HUES6 (cell line): ENCODE measurements at regions not wholly inside any gene's neighbourhood (a gene's known extent, or its start where the extent isn't known, plus 50 kb on each side); places are given as distances from the start of the nearest gene placed in this dataset.

Experiments used
- H3K27ac ChIP-seq: 2 replicates; pipeline ENCODE4 v1.7.0; 2013; ENCODE audit warnings: low read depth, mild to moderate bottlenecking, low read length, inconsistent platforms
- H3K27me3 ChIP-seq: 2 replicates; pipeline ENCODE4 v1.6.1; 2013; ENCODE audit warnings: low read length; ENCODE audit not compliant: control insufficient read depth, insufficient read depth
- H3K36me3 ChIP-seq: 2 replicates; pipeline ENCODE4 v1.6.1; 2013; ENCODE audit warnings: low read length; ENCODE audit not compliant: control insufficient read depth, insufficient read depth
- H3K4me1 ChIP-seq: 2 replicates; pipeline ENCODE4 v1.6.1; 2013; ENCODE audit warnings: low read length; ENCODE audit not compliant: control insufficient read depth, insufficient read depth
- H3K4me3 ChIP-seq: 2 replicates; pipeline ENCODE4 v1.5.1; 2013; ENCODE audit warnings: low read depth, low read length
- H3K9ac ChIP-seq: one replicate; pipeline ENCODE4 v1.6.1; 2013; ENCODE audit warnings: mild to moderate bottlenecking, low read length
- H3K9me3 ChIP-seq: 2 replicates; pipeline ENCODE4 v1.6.1; 2013; ENCODE audit warnings: low read depth, low read length; ENCODE audit not compliant: control insufficient read depth, insufficient read depth

DNA sequence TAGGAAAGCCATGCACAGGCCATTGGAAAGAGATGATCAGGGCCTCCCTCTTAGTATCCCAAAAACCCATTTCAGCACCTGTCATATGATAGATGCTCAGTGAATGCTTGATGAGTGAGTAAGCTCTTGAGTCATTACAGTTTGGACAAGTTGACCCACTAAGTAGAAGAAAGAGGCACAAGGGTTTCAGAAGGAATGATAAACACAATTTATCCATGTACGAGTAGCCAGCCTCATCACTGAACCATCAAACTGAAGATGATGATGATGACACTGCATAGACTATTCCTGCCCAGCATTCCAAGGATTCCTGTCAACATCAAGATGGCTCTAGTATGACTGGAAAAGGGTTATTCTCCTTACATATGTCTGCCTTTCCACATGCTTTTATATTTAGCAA lies 596.0 kb downstream of the BCL11A start:
- H3K4me3 ChIP-seq = no peak overlapping the region
- H3K36me3 ChIP-seq = no peaks in the 10 kb centered on the region
- H3K9me3 ChIP-seq = no peaks in the 10 kb centered on the region
- peaks cover 12% of the 10 kb centered on the region; the same call in 1 of the 2 replicates for H3K4me1 ChIP-seq
- no peak overlapping the region for H3K9ac ChIP-seq
- no peaks in the 10 kb centered on the region for H3K27me3 ChIP-seq
- no peak overlapping the region for H3K27ac ChIP-seq

DNA sequence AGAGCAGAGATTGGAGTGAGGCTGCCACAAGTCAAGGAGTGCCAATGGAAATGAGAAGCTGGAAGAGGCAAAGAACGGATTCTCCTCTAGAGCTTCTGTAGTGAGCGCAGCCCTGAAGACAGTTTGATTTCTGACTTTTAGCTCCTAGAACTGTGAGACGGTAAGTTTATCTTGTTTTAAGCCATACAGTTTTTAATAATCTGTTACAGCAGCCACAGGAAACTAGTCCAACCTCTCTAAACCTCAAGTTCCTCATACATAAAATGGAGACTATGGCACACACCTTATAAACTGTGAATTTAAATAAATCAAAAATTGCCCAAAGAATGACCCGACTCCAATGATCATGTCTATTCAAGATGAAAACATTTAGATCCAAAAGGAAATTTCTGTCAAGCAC lies 596.5 kb downstream of the BCL11A start:
- no peaks in the 10 kb centered on the region for H3K36me3 ChIP-seq
- H3K9me3 ChIP-seq = no peaks in the 10 kb centered on the region
- no peaks in the 10 kb centered on the region for H3K27me3 ChIP-seq
- H3K9ac ChIP-seq = no peak overlapping the region
- no peak overlapping the region for H3K27ac ChIP-seq
- H3K4me3 ChIP-seq = no peak overlapping the region
- peaks cover 12% of the 10 kb centered on the region; the same call in 1 of the 2 replicates for H3K4me1 ChIP-seq

DNA sequence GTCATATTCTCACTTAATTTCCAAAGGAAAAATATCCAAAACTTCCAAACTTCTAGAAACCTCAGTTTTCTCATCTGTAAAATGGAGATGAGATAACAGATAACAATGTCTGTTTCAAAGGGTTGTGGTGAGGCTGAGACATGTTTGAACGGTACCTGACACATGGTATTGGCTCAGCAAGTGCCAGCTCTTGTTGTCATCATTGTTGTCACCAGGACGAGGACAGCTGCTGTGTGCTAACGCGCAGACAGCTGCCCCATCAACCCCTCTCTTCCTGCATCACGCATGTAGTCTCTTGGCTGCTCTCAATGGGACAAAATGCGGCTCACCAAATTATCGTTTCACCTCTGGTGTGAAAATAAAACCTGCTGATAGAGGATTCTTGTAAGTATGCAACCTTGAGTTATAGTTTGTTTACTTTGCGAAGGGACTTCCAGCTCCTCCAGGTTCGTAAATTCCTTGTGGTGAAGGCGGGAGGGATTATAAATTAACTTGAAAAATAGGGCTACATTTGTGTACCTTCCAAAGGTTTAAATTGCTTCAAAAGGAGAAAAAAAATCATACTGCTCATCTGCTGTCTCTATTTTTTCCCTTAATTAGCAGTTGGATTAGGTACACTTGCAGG lies 605.4 kb downstream of the BCL11A start:
- no peaks in the 10 kb centered on the region for H3K4me1 ChIP-seq
- no peak overlapping the region for H3K27ac ChIP-seq
- H3K36me3 ChIP-seq = no peaks in the 10 kb centered on the region
- no peak overlapping the region for H3K9ac ChIP-seq
- H3K4me3 ChIP-seq = no peak overlapping the region
- no peaks in the 10 kb centered on the region for H3K9me3 ChIP-seq
- no peaks in the 10 kb centered on the region for H3K27me3 ChIP-seq

DNA sequence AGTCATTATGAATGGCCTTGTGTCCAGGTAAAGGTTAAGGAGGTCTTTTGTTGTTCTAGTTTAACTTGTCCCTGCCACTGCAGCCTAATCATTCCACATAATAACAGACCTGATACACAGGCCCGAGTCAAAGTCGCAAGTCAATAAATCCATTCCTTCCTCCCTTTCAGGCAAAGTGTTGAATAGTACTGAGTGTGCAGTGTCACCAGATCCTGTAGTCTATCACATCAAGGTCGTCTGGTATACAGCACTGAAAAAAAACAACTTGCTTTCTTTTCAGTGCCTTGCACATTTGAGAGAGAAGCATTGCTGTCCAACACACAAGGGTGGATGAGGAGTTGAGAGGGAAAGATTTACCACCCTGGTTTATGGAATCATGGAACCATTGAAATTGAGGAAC lies 606.2 kb downstream of the BCL11A start:
- no peaks in the 10 kb centered on the region for H3K4me1 ChIP-seq

DNA sequence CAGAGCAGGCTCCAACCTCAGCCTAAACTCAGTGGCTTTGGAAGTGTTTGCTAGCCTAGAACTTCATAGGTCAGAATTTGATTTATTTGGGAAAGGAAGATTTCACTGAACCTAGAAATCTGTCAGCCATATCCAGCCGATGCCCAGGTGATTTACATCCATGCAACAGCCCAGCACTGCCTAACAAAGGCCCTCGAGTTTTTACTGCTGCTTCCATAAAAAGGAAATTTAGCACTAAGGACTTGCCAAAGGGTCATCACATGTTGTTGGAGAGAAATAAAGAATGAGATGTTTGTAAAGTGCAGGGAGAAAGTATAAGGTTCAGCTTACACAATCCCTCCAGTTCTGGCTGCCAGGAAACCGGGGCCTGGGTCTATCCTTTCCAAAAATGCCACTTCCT lies 614.2 kb downstream of the BCL11A start:
- Histone ChIP-seq H3K36me3 (no peaks in the 10 kb centered on the region), H3K9ac (no peak overlapping the region), H3K4me1 (no peaks in the 10 kb centered on the region), H3K27ac (no peak overlapping the region), H3K27me3 (no peaks in the 10 kb centered on the region), H3K9me3 (no peaks in the 10 kb centered on the region), H3K4me3 (no peak overlapping the region)

More for the DNA sequence above, 606.2 kb downstream of the BCL11A start:
- no peaks in the 10 kb centered on the region for H3K27me3 ChIP-seq
- no peak overlapping the region for H3K4me3 ChIP-seq
- no peak overlapping the region for H3K9ac ChIP-seq
- no peak overlapping the region for H3K27ac ChIP-seq
- no peaks in the 10 kb centered on the region for H3K9me3 ChIP-seq
- no peaks in the 10 kb centered on the region for H3K36me3 ChIP-seq

DNA sequence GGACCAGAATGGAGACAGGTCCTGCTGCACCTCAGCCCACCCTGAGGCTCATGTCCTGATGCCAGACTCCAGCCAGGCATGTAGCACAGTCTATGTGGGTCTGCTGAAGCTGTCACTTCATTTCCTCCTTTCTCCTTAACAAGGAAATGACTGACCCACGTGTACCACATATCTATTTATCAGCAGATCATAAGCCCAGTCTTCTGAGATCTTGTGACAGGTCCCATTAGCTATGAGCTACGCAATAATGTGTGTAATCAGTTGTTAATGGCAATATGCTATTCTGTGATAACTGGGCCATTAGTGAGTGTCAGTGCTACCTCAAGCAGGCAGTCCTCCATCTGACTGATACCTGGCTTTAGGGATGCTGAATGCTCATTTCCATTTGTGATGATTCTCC lies 615.3 kb downstream of the BCL11A start:
- Histone ChIP-seq H3K9ac (no peak overlapping the region), H3K4me3 (no peak overlapping the region), H3K9me3 (no peaks in the 10 kb centered on the region), H3K4me1 (no peaks in the 10 kb centered on the region), H3K27me3 (no peaks in the 10 kb centered on the region), H3K27ac (no peak overlapping the region), H3K36me3 (no peaks in the 10 kb centered on the region)

DNA sequence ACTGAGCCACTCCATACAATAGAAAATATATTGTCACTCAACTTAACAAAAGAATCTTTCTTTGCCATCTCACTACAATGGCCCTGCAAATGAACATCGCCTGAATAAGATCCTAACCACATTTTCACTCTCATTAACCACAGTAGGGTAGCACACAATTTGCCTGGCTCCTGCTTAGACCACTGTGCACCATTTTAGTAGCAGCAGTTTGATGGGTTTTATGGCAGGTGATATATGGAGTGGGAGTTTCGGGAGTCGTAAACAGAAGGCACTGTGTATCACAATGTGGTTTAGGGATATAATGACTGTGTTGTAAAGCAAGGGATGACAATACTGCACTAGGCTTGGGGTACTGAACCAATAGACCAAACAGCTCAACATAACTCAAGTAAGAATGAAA lies 617.4 kb downstream of the BCL11A start:
- Histone ChIP-seq H3K27me3 (no peaks in the 10 kb centered on the region), H3K9me3 (no peaks in the 10 kb centered on the region), H3K4me1 (no peaks in the 10 kb centered on the region), H3K9ac (no peak overlapping the region), H3K27ac (no peak overlapping the region), H3K36me3 (no peaks in the 10 kb centered on the region), H3K4me3 (no peak overlapping the region)

DNA sequence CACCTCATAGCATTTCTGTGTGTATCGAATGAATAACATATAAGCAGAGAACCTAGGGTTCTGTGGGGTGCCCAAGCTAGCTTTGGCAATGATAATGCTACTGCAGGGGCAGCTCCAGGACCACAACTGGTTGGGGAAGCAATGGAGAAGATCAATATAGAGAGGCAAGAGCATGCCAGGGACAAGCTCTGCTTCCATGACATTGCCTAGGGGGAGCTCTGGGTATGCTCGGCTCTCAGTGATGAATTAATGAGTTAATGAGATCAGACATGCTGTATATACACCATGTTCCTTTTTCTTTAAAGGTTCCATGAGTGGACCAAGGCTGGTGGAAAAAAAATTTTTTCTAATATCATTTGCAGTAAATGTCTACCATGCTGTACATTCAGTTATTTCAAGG lies 618.4 kb downstream of the BCL11A start:
- H3K9me3 ChIP-seq = no peaks in the 10 kb centered on the region
- no peak overlapping the region for H3K4me3 ChIP-seq
- no peaks in the 10 kb centered on the region for H3K27me3 ChIP-seq
- H3K36me3 ChIP-seq = no peaks in the 10 kb centered on the region
- H3K9ac ChIP-seq = no peak overlapping the region
- no peaks in the 10 kb centered on the region for H3K4me1 ChIP-seq
- H3K27ac ChIP-seq = no peak overlapping the region

DNA sequence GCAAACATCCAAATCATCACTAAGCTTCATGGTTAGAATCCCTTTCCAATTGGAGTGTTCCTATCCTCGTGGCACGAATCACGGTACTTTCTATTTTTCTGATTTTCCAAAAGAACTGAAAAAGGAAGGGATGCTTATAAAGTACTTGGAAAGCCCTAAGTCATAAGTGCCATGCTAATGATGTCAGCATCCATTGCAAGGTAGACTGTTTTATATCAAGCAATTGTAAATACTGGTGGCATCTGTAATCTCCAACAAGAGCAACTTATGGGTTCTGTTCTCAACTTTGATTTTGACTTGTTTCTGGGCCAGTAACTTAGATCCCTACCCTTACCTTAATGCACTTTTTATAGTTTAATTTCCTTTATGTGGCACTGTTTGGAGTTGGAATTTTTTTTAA lies 619.5 kb downstream of the BCL11A start:
- Histone ChIP-seq H3K9ac (no peak overlapping the region), H3K4me1 (no peaks in the 10 kb centered on the region), H3K27me3 (no peaks in the 10 kb centered on the region), H3K4me3 (no peak overlapping the region), H3K9me3 (no peaks in the 10 kb centered on the region), H3K36me3 (no peaks in the 10 kb centered on the region), H3K27ac (no peak overlapping the region)

DNA sequence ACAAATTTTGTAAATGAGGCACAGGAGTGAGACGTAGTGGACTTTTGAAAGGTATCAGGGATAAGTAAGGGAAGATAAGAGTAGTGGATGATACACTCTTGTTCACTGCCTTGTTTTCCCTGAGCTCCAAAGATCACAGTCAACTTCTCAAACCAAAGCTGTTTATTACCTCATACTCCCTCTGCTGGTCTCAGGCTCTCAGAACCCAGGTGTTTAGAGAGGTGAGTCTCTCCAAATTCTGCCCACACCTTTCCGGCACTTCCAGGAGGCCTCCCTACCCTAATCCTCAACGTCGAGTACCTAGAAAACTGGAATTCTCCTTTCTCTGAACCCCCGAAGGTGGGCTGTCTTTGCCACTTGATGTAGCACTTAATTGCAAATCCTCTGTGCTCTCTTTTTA lies 621.1 kb downstream of the BCL11A start:
- Histone ChIP-seq H3K27me3 (no peaks in the 10 kb centered on the region), H3K36me3 (no peaks in the 10 kb centered on the region), H3K4me1 (no peaks in the 10 kb centered on the region), H3K9me3 (no peaks in the 10 kb centered on the region), H3K27ac (no peak overlapping the region), H3K9ac (no peak overlapping the region), H3K4me3 (no peak overlapping the region)

DNA sequence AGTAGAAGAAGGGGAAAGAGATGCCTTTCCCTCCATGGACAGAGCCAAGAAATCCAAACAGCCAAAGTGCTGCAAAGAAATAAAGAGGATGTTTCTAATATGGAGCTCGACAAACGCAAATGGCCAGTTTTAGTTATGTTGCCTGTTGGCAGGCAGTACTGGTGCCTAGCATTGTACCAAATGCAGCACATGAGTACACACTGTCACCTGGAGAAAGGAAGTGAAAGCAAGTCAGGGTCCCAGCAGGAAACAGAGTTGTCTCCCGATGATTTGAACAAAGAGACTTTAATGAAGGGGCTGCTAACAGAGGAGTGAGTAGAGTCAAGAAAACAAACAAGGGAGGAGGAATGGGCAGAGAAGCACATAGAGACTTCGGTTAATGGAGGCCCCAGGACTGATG lies 623.0 kb downstream of the BCL11A start:
- no peaks in the 10 kb centered on the region for H3K36me3 ChIP-seq
- no peaks in the 10 kb centered on the region for H3K27me3 ChIP-seq
- no peak overlapping the region for H3K4me3 ChIP-seq
- H3K9me3 ChIP-seq = no peaks in the 10 kb centered on the region
- H3K4me1 ChIP-seq = no peaks in the 10 kb centered on the region
- H3K9ac ChIP-seq = no peak overlapping the region
- no peak overlapping the region for H3K27ac ChIP-seq

DNA sequence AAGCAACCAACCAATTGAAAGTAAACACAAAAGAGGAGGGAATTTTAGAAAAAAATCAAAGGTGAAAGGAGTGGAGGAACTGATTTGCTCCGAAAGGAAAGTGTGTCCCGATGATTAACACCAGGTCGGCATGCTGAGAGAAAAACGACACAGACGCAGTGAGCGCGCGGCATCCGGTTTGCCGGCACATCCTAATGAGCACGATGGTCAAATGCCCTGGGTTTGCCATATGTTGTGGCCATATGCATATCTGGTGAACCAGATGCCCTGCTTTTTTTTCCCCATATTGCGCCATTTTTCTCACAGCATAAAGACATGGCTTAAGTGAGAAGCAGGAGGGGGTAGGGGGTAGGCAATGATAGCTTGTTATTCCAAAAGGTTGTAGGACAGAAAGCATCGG lies 626.7 kb downstream of the BCL11A start:
- H3K27me3 ChIP-seq = no peaks in the 10 kb centered on the region
- H3K4me3 ChIP-seq = no peak overlapping the region
- no peaks in the 10 kb centered on the region for H3K36me3 ChIP-seq
- 0 out of 2 replicates have a peak, but pooled peaks cover 5% of the 10 kb centered on the region for H3K4me1 ChIP-seq
- H3K9ac ChIP-seq = no peak overlapping the region
- no peak overlapping the region for H3K27ac ChIP-seq
- H3K9me3 ChIP-seq = no peaks in the 10 kb centered on the region
